Panc1 (cell line): ENCODE measurements at regions not wholly inside any gene's neighbourhood (a gene's known extent, or its start where the extent isn't known, plus 50 kb on each side); places are given as distances from the start of the nearest gene placed in this dataset.

Experiments
- ATAC-seq: fragments of 200-7000 bp; cut with Tn5 transposase; 2 replicates; pipeline ENCODE4 v1.9.1; 2020; ENCODE audit warnings: mild to moderate bottlenecking, moderate library complexity
- BruUV-seq: library from RNA; stranded (reverse); fragments of 400-500 nt; replicated peaks from 2 replicates; lab custom pipeline; 2021; lab: Mats Ljungman, UMichigan
- CTCF ChIA-PET: fragments of 300-600 bp; sonication (Branson Sonifier 250); formaldehyde crosslinking; loops from one replicate; lab custom pipeline; 2022; ENCODE audit warnings: antibody characterized with exemption; lab: Charles Lee
- POLR2A ChIA-PET: fragments of 300-600 bp; sonication (Branson Sonifier 250); formaldehyde crosslinking; loops from one replicate; lab custom pipeline; 2022; ENCODE audit warnings: antibody characterized with exemption; lab: Charles Lee
- DNase-seq: peaks from one replicate; pipeline ENCODE4 v3.0.0-alpha.2; 2010; ENCODE audit warnings: low read depth, low spot score
- H3K27ac ChIP-seq: 2 replicates; pipeline ENCODE4 v1.5.1; 2011; ENCODE audit warnings: mild to moderate bottlenecking, low read length, inconsistent platforms
- H3K27me3 ChIP-seq: fragments of 200-500 bp; sonication (Bioruptor generic); 2 replicates; pipeline ENCODE4 v1.6.0; 2014; ENCODE audit warnings: low read length, inconsistent platforms; ENCODE audit not compliant: control insufficient read depth, insufficient read depth
- H3K36me3 ChIP-seq: fragments of 200-500 bp; sonication (Bioruptor generic); 2 replicates; pipeline ENCODE4 v1.5.1; 2014; ENCODE audit warnings: inconsistent platforms, mild to moderate bottlenecking, low read length, moderate library complexity; ENCODE audit not compliant: control insufficient read depth, insufficient read depth
- H3K4me1 ChIP-seq: 2 replicates; pipeline ENCODE4 v1.5.1; 2011; ENCODE audit warnings: inconsistent platforms, mild to moderate bottlenecking, low read length, moderate library complexity; ENCODE audit not compliant: control insufficient read depth, insufficient read depth
- H3K4me3 ChIP-seq, 2 experiments: 2 replicates each; pipeline ENCODE4 v1.5.1; 2011 to 2012; ENCODE audit warnings: low read depth in 2 of 2, low read length in 2 of 2, mild to moderate bottlenecking in 2 of 2, inconsistent platforms in 1 of 2, moderate library complexity in 1 of 2
- H3K9me3 ChIP-seq: fragments of 200-500 bp; sonication (Bioruptor generic); 2 replicates; pipeline ENCODE4 v1.5.1; 2014; ENCODE audit warnings: low read depth, mild to moderate bottlenecking, inconsistent platforms, low read length, moderate library complexity; ENCODE audit not compliant: control insufficient read depth, insufficient read depth
- POLR2AphosphoS5 ChIP-seq: IDR thresholded peaks from 2 replicates; pipeline ENCODE4 v1.6.1; 2012; ENCODE audit warnings: mild to moderate bottlenecking, low read depth, low read length, moderate library complexity
- REST ChIP-seq, 2 experiments: IDR thresholded peaks; 2 replicates each; pipeline ENCODE4 v1.6.1; 2011 to 2012; ENCODE audit warnings: low read depth in 2 of 2, control low read depth in 1 of 2, low read length in 1 of 2, mild to moderate bottlenecking in 1 of 2, moderate library complexity in 1 of 2; ENCODE audit not compliant: insufficient read depth in 1 of 2
- SIN3A ChIP-seq: IDR thresholded peaks from 2 replicates; pipeline ENCODE4 v1.6.1; 2012; ENCODE audit warnings: low read depth, mild to moderate bottlenecking, low read length, moderate library complexity, borderline replicate concordance; ENCODE audit not compliant: insufficient read depth
- TCF7L2 ChIP-seq: IDR thresholded peaks from 2 replicates; pipeline ENCODE4 v1.6.1; 2011; ENCODE audit warnings: mild to moderate bottlenecking, low read depth, low read length, inconsistent platforms
- in situ Hi-C: cut with HindIII; loops from 2 replicates; pipeline ENCODE4 v1.10.0; 2016; ENCODE audit warnings: low sequenced_read_pairs, low pct_unique_long_range_greater_than_20kb
- intact Hi-C: fragments of 100-400 bp; cut with micrococcal nuclease; formaldehyde crosslinking; loops from one replicate; pipeline ENCODE4 v1.10.0; 2022; ENCODE audit not compliant: unreplicated experiment
- TF ChIP-seq, protein P1 (sequence below): fragments of 450-650 bp; IDR thresholded peaks from 2 replicates; pipeline ENCODE4 v1.5.1; 2017; ENCODE audit warnings: mild to moderate bottlenecking

DNA sequence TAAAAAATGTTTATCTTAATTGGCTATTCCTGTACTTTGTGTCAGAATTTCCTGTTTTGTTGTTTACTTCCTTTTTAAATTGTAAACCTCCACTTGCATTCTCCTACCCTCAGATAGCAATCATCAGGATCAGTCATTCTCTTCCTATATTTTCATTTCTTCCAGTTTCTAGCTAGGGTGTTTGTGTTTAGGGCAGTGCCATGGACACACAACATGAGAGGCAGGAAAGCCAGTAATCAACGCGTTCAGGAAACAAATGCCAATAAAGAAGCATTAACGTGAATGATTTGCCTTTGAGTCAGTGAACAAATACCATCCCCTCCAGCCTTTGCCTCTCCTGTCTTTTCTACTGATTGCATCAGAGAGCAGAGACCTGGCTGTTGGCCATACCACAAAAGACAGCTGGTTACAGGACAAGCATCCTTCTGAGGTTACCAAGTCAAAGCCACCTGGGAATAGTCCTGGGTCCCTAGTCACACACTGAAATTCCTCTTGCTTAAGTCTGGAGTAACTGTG lies 56.7 kb upstream of the FHL2 start:
- no peaks in the 10 kb centered on the region for H3K36me3 ChIP-seq
- H3K9me3 ChIP-seq: no peaks in the 10 kb centered on the region; the same call in 1 of the 2 replicates
- BruUV-seq: no TSS peak
- peak; percentile 94 for ATAC-seq
- ChIA-PET POLR2A (interaction anchor here (0.7 to 1.5 kb wide), 3 partner anchors 55 to 65 kb away, joined by 3 to 10 read pairs (median 3); partner anchors contain the start of gene FHL2), CTCF (interaction anchor here (0.7 kb wide), 1 partner anchor 65 kb away, joined by 10 read pairs; no protein-coding TSS in a partner anchor)
- peaks cover 44% of the 10 kb centered on the region for H3K4me1 ChIP-seq
- H3K27ac ChIP-seq: peak overlapping the region; percentile 95
- in situ Hi-C loops (no loop called here), intact Hi-C loops (loop anchor here (2.0 to 5.0 kb wide), 2 partner anchors 53 to 65 kb away; no protein-coding TSS in a partner anchor)
- H3K27me3 ChIP-seq: no peaks in the 10 kb centered on the region
- TF ChIP-seq POLR2AphosphoS5 (peak; percentile 94), SIN3A (no peak), TCF7L2 (peak; percentile 87), REST (IDR thresholded peaks at IDR 0.05; ENCODE audit: insufficient read depth in 1 of 2, low read depth in 2 of 2, low read length in 1 of 2) (peak in 1 of 2 experiments; percentile 42; a peak in 1 of 4 replicates)
- TF ChIP-seq, protein P1, sequence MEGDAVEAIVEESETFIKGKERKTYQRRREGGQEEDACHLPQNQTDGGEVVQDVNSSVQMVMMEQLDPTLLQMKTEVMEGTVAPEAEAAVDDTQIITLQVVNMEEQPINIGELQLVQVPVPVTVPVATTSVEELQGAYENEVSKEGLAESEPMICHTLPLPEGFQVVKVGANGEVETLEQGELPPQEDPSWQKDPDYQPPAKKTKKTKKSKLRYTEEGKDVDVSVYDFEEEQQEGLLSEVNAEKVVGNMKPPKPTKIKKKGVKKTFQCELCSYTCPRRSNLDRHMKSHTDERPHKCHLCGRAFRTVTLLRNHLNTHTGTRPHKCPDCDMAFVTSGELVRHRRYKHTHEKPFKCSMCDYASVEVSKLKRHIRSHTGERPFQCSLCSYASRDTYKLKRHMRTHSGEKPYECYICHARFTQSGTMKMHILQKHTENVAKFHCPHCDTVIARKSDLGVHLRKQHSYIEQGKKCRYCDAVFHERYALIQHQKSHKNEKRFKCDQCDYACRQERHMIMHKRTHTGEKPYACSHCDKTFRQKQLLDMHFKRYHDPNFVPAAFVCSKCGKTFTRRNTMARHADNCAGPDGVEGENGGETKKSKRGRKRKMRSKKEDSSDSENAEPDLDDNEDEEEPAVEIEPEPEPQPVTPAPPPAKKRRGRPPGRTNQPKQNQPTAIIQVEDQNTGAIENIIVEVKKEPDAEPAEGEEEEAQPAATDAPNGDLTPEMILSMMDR: no peak
- peak; percentile 99 for DNase-seq
- peak overlapping the region in 1 of 2 experiments; percentile 7; a peak in 1 of 4 replicates for H3K4me3 ChIP-seq

DNA sequence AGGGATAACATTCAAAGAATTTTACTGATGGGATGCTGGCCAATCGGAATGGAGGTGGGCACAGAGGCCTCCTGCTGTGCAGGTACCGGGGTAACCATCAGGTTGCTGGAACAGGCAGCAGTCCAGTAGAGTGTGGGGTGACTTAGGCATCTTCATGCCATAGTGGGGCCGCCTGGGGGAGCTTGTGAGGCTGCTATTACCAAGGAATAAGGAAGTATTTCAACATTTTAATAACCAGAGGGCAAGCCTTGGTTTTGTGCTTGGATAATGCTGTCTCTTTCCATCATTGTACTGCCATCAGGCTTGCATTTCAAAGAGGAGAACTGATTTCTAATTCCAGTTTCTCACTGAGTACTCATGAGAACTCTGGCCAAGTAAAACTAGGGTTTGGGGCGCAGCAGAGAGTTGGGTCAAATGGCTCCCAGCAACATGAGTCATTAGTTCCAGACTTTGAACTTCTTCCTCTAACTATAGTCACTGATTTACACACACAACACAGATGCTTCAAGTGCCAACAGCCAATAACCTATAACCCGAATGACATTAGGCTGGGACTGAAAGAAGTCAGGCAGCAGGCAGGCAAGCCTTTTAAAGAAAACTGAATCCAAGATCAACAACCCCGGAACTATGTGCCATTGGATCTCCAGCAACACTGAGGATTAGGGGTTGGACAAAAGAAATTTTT lies 56.1 kb upstream of the FHL2 start:
- CTCF ChIA-PET: interaction anchor here (0.7 kb wide), 1 partner anchor 66 kb away, joined by 10 read pairs; no protein-coding TSS in a partner anchor
- ATAC-seq: peak; percentile 78

More for the DNA sequence above, 56.1 kb upstream of the FHL2 start:
- POLR2A ChIA-PET: interaction anchor here (0.7 kb wide), 1 partner anchor 65 kb away, joined by 3 read pairs; no protein-coding TSS in a partner anchor
- BruUV-seq: TSS peak; percentile 99
- H3K9me3 ChIP-seq: no peaks in the 10 kb centered on the region; the same call in 1 of the 2 replicates
- DNase-seq: peak; percentile 82
- no peaks in the 10 kb centered on the region for H3K36me3 ChIP-seq
- peak; percentile 74 for TF ChIP-seq TCF7L2
- no peak for TF ChIP-seq SIN3A
- TF ChIP-seq, protein P1: peak; percentile 73
- H3K4me1 ChIP-seq: peaks cover 44% of the 10 kb centered on the region
- peak overlapping the region; percentile 95 for H3K27ac ChIP-seq
- intact Hi-C loops (loop anchor here (2.0 to 5.0 kb wide), 2 partner anchors 53 to 66 kb away; no protein-coding TSS in a partner anchor), in situ Hi-C loops (no loop called here)
- peak overlapping the region in 1 of 2 experiments; percentile 7; a peak in 1 of 4 replicates for H3K4me3 ChIP-seq
- H3K27me3 ChIP-seq: no peaks in the 10 kb centered on the region
